Left lung (tissue), 4 donors: ENCODE measurements at regions not wholly inside any gene's neighbourhood (a gene's known extent, or its start where the extent isn't known, plus 50 kb on each side); places are given as distances from the start of the nearest gene placed in this dataset.

Source experiments
- ATAC-seq: fragments of 200-7000 bp; cut with Tn5 transposase; one replicate; pipeline ENCODE4 v1.9.1; 2020; ENCODE audit warnings: moderate library complexity
- DNase-seq, 4 donors: peaks; one replicate each; pipeline ENCODE4 v3.0.0-alpha.2; 2013 to 2020
- H3K27ac ChIP-seq, 2 donors: fragments of 200-600 bp; sonication (generic) in 1 of 2; one replicate each; pipeline versions ENCODE4 v1.5.0 to v1.8.0; 2020 to 2021
- H3K27me3 ChIP-seq, 2 donors: fragments of 200-600 bp; sonication (generic) in 1 of 2; one replicate each; pipeline versions ENCODE4 v1.5.0 to v1.8.0; 2020 to 2021
- H3K36me3 ChIP-seq, 2 donors: fragments of 200-600 bp; sonication (generic) in 1 of 2; one replicate each; pipeline versions ENCODE4 v1.5.0 to v1.8.0; 2020 to 2021
- H3K4me1 ChIP-seq, 2 donors: fragments of 200-600 bp; one replicate each; pipeline ENCODE4 v1.8.0; 2021
- H3K4me3 ChIP-seq, 2 donors: fragments of 200-600 bp; sonication (generic) in 1 of 2; one replicate each; pipeline versions ENCODE4 v1.5.0 to v1.8.0; 2020 to 2021; ENCODE audit warnings: mild to moderate bottlenecking in 1 of 2
- H3K9me3 ChIP-seq, 2 donors: fragments of 200-600 bp; sonication (generic) in 1 of 2; one replicate each; pipeline versions ENCODE4 v1.5.0 to v1.8.0; 2020 to 2021
- intact Hi-C, 2 donors: fragments of 100-400 bp; cut with DNase I; formaldehyde crosslinking; loops; one replicate each; pipeline versions ENCODE4 v1.11.2 to v1.14.2; 2022
- TF ChIP-seq, protein P1 (sequence below), 2 donors: fragments of 200-600 bp; sonication (generic) in 1 of 2; IDR thresholded peaks; one replicate each; pipeline versions ENCODE4 v1.5.0 to v1.8.0; 2021; ENCODE audit warnings: antibody characterized with exemption in 2 of 2
- donor health status: DM: no; HTN: yes; CAD: no.
- donor health status: DM: no; HTN: no; CAD: no.

- ATAC-seq (no peak), DNase-seq (no peak)
- Histone ChIP-seq H3K27ac (no peak overlapping the region), H3K4me1 (no peaks in the 10 kb centered on the region), H3K27me3 (no peaks in the 10 kb centered on the region), H3K9me3 (no peaks in the 10 kb centered on the region), H3K4me3 (no peak overlapping the region), H3K36me3 (no peaks in the 10 kb centered on the region)
- intact Hi-C loops = no loop called here
- TF ChIP-seq, protein P1, sequence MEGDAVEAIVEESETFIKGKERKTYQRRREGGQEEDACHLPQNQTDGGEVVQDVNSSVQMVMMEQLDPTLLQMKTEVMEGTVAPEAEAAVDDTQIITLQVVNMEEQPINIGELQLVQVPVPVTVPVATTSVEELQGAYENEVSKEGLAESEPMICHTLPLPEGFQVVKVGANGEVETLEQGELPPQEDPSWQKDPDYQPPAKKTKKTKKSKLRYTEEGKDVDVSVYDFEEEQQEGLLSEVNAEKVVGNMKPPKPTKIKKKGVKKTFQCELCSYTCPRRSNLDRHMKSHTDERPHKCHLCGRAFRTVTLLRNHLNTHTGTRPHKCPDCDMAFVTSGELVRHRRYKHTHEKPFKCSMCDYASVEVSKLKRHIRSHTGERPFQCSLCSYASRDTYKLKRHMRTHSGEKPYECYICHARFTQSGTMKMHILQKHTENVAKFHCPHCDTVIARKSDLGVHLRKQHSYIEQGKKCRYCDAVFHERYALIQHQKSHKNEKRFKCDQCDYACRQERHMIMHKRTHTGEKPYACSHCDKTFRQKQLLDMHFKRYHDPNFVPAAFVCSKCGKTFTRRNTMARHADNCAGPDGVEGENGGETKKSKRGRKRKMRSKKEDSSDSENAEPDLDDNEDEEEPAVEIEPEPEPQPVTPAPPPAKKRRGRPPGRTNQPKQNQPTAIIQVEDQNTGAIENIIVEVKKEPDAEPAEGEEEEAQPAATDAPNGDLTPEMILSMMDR (IDR thresholded peaks at IDR 0.05) = no peak
Measured at GRCh38 chr9:15047028-15047551, 136.9 kb upstream of the FREM1 start.

DNA sequence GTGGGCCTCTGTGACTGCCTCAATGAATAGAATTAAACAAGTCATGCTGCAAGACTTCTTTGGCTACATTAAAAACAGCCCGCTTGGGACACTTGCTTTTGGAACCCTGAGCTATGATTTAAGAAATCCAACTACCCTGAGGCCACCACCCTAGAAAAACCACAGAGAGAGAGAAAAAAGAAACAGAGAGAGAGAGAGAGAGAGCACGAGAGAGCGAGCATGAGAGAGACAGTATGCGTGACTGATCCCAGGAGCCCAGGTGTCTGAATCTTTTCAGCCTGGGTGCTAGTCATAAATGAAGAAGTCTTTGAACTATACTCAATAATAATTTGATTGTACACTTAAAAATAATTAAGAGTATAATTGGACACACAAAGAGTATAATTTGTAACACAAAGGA, 123.1 kb upstream of the FREM1 start:
- H3K36me3 ChIP-seq = no peaks in the 10 kb centered on the region
- TF ChIP-seq, protein P1 (IDR thresholded peaks at IDR 0.05) = no peak
- H3K4me1 ChIP-seq = no peaks in the 10 kb centered on the region
- no peak overlapping the region for H3K4me3 ChIP-seq
- no peak overlapping the region for H3K27ac ChIP-seq
- DNase-seq (no peak), ATAC-seq (no peak)
- H3K9me3 ChIP-seq = no peaks in the 10 kb centered on the region
- no peaks in the 10 kb centered on the region for H3K27me3 ChIP-seq
- intact Hi-C loops = no loop called here

GRCh38 chr9:15032860-15033259, 122.6 kb upstream of the FREM1 start:
- intact Hi-C loops = no loop called here
- no peak for ATAC-seq
- H3K9me3 ChIP-seq = no peaks in the 10 kb centered on the region
- H3K27me3 ChIP-seq = no peaks in the 10 kb centered on the region
- no peak overlapping the region for H3K4me3 ChIP-seq
- H3K27ac ChIP-seq = no peak overlapping the region
- no peaks in the 10 kb centered on the region for H3K36me3 ChIP-seq
- DNase-seq = no peak
- TF ChIP-seq, protein P1 (IDR thresholded peaks at IDR 0.05) = no peak
- no peaks in the 10 kb centered on the region for H3K4me1 ChIP-seq

DNA sequence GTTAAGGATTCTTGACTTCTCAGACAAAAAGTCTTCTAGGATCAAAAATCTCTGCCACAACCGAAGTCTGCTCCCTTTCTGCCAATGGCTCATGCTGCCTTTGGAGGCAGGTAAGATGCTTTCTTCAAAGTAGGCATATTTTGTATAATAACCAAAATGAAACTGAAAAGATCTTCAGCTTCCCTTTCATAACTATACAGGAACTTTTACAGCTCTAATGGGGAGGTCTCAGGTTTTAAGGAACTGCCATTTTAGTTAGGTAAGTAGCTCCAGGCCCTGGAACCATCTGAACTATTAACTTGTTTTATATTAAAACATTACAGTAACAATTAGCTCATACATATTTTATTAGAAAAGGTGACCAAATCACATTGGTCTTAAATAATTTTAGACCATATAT, 110.9 kb upstream of the FREM1 start:
- Histone ChIP-seq H3K27ac (no peak overlapping the region), H3K27me3 (no peaks in the 10 kb centered on the region), H3K4me3 (no peak overlapping the region), H3K36me3 (no peaks in the 10 kb centered on the region), H3K4me1 (no peaks in the 10 kb centered on the region), H3K9me3 (no peaks in the 10 kb centered on the region)
- DNase-seq (no peak), ATAC-seq (no peak)
- intact Hi-C loops = no loop called here
- TF ChIP-seq, protein P1 (IDR thresholded peaks at IDR 0.05) = no peak

DNA sequence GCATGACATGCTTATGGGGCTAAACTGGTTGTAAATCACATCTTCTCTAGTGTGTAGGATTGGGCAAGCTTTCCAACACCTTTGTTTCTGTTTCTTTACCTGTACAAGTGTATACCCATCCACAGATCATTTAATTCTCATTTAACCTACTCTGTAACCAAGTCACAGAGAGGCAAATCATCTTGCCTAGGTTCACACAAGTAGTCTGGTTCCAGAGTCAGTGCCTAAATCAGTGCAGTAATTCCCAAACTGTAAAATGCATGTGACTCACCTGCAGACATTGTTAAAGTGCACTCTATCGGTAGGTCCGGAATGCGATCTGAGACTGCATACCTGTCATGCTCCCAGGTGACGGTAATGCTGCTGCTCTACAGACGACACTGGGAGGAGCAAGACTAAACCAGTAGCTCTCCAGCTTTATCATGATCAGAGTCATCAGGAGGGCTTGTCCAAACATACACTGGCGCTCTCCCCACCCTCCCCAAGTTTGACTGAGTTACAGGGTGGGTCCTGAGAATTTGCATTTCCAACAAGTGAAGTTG, 107.9 kb upstream of the FREM1 start:
- intact Hi-C loops = no loop called here
- no peak overlapping the region for H3K4me3 ChIP-seq
- no peaks in the 10 kb centered on the region for H3K27me3 ChIP-seq
- ATAC-seq (peak; percentile 69), DNase-seq (no peak)
- TF ChIP-seq, protein P1 (IDR thresholded peaks at IDR 0.05) = no peak
- H3K27ac ChIP-seq = no peak overlapping the region
- H3K9me3 ChIP-seq = no peaks in the 10 kb centered on the region
- H3K4me1 ChIP-seq = no peaks in the 10 kb centered on the region
- no peaks in the 10 kb centered on the region for H3K36me3 ChIP-seq
